ENCODE measurements at regions not wholly inside any gene's neighbourhood (a gene's known extent, or its start where the extent isn't known, plus 50 kb on each side); places are given as distances from the start of the nearest gene placed in this dataset.

GRCh38 chr5:113776168-113776567 is 262.7 kb downstream of the YTHDC2 start:
- TF ChIP-seq, protein P1, sequence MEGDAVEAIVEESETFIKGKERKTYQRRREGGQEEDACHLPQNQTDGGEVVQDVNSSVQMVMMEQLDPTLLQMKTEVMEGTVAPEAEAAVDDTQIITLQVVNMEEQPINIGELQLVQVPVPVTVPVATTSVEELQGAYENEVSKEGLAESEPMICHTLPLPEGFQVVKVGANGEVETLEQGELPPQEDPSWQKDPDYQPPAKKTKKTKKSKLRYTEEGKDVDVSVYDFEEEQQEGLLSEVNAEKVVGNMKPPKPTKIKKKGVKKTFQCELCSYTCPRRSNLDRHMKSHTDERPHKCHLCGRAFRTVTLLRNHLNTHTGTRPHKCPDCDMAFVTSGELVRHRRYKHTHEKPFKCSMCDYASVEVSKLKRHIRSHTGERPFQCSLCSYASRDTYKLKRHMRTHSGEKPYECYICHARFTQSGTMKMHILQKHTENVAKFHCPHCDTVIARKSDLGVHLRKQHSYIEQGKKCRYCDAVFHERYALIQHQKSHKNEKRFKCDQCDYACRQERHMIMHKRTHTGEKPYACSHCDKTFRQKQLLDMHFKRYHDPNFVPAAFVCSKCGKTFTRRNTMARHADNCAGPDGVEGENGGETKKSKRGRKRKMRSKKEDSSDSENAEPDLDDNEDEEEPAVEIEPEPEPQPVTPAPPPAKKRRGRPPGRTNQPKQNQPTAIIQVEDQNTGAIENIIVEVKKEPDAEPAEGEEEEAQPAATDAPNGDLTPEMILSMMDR (IDR thresholded peaks at IDR 0.05; ENCODE audit: insufficient read depth, low read length, poor library complexity, severe bottlenecking): no peak
- TF ChIP-seq EZH2phosphoT487 (conservative IDR thresholded peaks at IDR 0.05; ENCODE audit: low read length): no peak

All from SU-DHL-6 (cell line).